PC-3 (cell line): ENCODE measurements at regions not wholly inside any gene's neighbourhood (a gene's known extent, or its start where the extent isn't known, plus 50 kb on each side); places are given as distances from the start of the nearest gene placed in this dataset.

ENCODE experiments used
- EZH2 ChIP-seq: fragments of 300-600 bp; sonication (generic); IDR thresholded peaks from one replicate; pipeline ENCODE4 v1.6.1; 2017; ENCODE audit warnings: antibody characterized with exemption, mild to moderate bottlenecking, low read length; ENCODE audit not compliant: unreplicated experiment
- EZH2phosphoT487 ChIP-seq: fragments of 300-600 bp; sonication (generic); IDR thresholded peaks from 2 replicates; pipeline ENCODE4 v1.6.1; 2018; ENCODE audit warnings: mild to moderate bottlenecking, antibody characterized with exemption, low read length, borderline replicate concordance
- TF ChIP-seq, protein P1 (sequence below): fragments of 300-600 bp; sonication (generic); conservative IDR thresholded peaks from 2 replicates; pipeline ENCODE4 v1.5.1; 2017; ENCODE audit warnings: antibody characterized with exemption, low read depth, mild to moderate bottlenecking, low read length

DNA sequence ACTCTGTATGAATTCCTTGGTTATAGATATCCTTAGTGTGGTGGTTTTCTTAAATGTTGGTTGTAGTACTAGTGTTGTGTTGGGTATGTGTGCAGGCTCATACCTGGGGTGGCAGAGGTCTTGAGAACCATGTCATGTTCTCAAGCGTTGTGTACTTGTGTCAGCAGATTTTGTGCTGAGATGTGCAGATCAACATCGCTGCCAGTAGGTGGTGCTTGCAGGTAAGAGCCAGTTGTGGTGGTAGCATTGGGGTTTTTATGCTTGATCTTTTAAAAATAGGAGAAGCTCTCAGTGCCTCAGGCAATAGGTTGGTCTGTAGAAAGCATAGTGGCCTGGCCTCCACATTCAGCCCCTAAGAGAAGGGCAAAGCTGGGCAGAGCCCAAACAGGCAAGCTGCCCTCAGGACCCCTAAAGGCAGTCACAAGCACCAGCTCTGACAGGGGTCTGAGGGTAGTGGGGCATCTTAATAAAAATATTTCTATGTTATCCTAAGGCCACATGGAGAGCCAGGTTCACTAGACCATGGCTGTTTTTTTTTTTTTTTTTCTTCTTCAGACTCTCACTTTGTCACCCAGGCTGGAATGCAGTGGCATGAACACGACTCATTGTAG is 164.0 kb downstream of the IL20RB start:
- TF ChIP-seq, protein P1, sequence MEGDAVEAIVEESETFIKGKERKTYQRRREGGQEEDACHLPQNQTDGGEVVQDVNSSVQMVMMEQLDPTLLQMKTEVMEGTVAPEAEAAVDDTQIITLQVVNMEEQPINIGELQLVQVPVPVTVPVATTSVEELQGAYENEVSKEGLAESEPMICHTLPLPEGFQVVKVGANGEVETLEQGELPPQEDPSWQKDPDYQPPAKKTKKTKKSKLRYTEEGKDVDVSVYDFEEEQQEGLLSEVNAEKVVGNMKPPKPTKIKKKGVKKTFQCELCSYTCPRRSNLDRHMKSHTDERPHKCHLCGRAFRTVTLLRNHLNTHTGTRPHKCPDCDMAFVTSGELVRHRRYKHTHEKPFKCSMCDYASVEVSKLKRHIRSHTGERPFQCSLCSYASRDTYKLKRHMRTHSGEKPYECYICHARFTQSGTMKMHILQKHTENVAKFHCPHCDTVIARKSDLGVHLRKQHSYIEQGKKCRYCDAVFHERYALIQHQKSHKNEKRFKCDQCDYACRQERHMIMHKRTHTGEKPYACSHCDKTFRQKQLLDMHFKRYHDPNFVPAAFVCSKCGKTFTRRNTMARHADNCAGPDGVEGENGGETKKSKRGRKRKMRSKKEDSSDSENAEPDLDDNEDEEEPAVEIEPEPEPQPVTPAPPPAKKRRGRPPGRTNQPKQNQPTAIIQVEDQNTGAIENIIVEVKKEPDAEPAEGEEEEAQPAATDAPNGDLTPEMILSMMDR: peak; percentile 68
- TF ChIP-seq EZH2 (no peak), EZH2phosphoT487 (no peak)
